HepG2 (cell line): ENCODE measurements at regions not wholly inside any gene's neighbourhood (a gene's known extent, or its start where the extent isn't known, plus 50 kb on each side); places are given as distances from the start of the nearest gene placed in this dataset.

Experiments used
- DPF2 ChIP-seq: sonication (generic); formaldehyde crosslinking; IDR thresholded peaks from 2 replicates; pipeline ENCODE4 v1.4.0; 2020; ENCODE audit warnings: mild to moderate bottlenecking, low read depth, missing genetic modification reagents, borderline replicate concordance
- ETV5 ChIP-seq: IDR thresholded peaks from 2 replicates; pipeline ENCODE4 v1.6.1; 2018; ENCODE audit warnings: missing biosample characterization, missing genetic modification reagents, inconsistent platforms, borderline replicate concordance
- NBN ChIP-seq: fragments of 450-650 bp; conservative IDR thresholded peaks from 2 replicates; pipeline ENCODE4 v1.6.1; 2017
- POLR2A ChIP-seq, 2 experiments: IDR thresholded peaks; 2 replicates each; pipeline ENCODE4 v1.6.1; 2011; ENCODE audit warnings: low read depth in 2 of 2, low read length in 2 of 2, mild to moderate bottlenecking in 1 of 2, moderate library complexity in 1 of 2; ENCODE audit not compliant: insufficient read depth in 1 of 2
- SP1 ChIP-seq, 2 experiments: fragments of 450-650 bp in 1 of 2; sonication (generic) in 1 of 2; formaldehyde crosslinking in 1 of 2; IDR thresholded peaks; 2 replicates each; pipeline versions ENCODE4 v1.4.0 to v1.6.1; 2016 to 2020; ENCODE audit warnings: missing genetic modification reagents in 1 of 2
- TAF1 ChIP-seq: sonication (generic); formaldehyde crosslinking; IDR thresholded peaks from 2 replicates; pipeline ENCODE4 v1.4.0; 2020; ENCODE audit warnings: missing genetic modification reagents
- TOPORS ChIP-seq: sonication (generic); formaldehyde crosslinking; IDR thresholded peaks from 2 replicates; pipeline ENCODE4 v1.8.0; 2023; ENCODE audit warnings: mild to moderate bottlenecking, missing genetic modification reagents
- ZMYM4 ChIP-seq: sonication (generic); formaldehyde crosslinking; IDR thresholded peaks from 2 replicates; pipeline ENCODE4 v1.8.1; 2023; ENCODE audit warnings: mild to moderate bottlenecking, missing genetic modification reagents
- ZNF3 ChIP-seq: IDR thresholded peaks from 2 replicates; pipeline ENCODE4 v1.7.0; 2017; ENCODE audit warnings: inconsistent platforms
- ZSCAN22 ChIP-seq: sonication (generic); formaldehyde crosslinking; IDR thresholded peaks from 2 replicates; pipeline ENCODE4 v1.4.0; 2020; ENCODE audit warnings: mild to moderate bottlenecking, missing genetic modification reagents
- TF ChIP-seq, protein P1 (sequence below): sonication (generic); formaldehyde crosslinking; IDR thresholded peaks from 2 replicates; pipeline ENCODE4 v1.5.0; 2020; ENCODE audit warnings: mild to moderate bottlenecking, missing genetic modification reagents, moderate library complexity
- TF ChIP-seq, protein P2 (sequence below): IDR thresholded peaks from 2 replicates; pipeline ENCODE4 v1.6.1; 2018; ENCODE audit warnings: missing genetic modification reagents

DNA sequence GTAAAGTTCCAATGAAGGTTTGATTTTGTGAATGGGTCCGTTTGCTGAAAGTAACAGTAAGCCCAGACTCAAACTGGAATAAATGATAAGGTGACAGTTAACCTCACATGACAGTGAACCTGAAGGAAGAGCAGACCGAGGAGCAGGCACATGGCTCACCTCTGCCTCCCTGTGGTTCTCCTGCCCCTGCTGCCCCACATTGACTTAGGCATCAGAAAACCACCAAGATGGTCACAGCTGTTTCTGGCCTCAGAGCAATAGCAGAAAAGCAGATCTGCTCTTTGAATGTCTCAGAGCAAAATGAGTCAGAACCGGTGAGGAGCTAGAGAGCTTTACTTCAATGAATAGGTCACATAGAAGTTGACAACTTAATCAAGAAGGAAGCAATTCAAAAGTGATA, 487.6 kb downstream of the METTL4 start:
- TF ChIP-seq ZMYM4 (no peak), DPF2 (CRISPR knock-in tag) (no peak), POLR2A (IDR thresholded peaks at IDR 0.05; ENCODE audit: insufficient read depth in 1 of 2, low read depth in 2 of 2, low read length in 2 of 2) (no peak), ETV5 (CRISPR knock-in tag) (no peak), TOPORS (CRISPR knock-in tag) (no peak), TAF1 (CRISPR knock-in tag) (no peak), SP1 (IDR thresholded peaks at IDR 0.05) (no peak), SP1 (CRISPR knock-in tag; IDR thresholded peaks at IDR 0.05) (no peak), ZSCAN22 (CRISPR knock-in tag) (no peak), NBN (no peak), ZNF3 (CRISPR knock-in tag) (no peak)
- TF ChIP-seq, protein P1, sequence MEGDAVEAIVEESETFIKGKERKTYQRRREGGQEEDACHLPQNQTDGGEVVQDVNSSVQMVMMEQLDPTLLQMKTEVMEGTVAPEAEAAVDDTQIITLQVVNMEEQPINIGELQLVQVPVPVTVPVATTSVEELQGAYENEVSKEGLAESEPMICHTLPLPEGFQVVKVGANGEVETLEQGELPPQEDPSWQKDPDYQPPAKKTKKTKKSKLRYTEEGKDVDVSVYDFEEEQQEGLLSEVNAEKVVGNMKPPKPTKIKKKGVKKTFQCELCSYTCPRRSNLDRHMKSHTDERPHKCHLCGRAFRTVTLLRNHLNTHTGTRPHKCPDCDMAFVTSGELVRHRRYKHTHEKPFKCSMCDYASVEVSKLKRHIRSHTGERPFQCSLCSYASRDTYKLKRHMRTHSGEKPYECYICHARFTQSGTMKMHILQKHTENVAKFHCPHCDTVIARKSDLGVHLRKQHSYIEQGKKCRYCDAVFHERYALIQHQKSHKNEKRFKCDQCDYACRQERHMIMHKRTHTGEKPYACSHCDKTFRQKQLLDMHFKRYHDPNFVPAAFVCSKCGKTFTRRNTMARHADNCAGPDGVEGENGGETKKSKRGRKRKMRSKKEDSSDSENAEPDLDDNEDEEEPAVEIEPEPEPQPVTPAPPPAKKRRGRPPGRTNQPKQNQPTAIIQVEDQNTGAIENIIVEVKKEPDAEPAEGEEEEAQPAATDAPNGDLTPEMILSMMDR (CRISPR knock-in tag) = peak; percentile 58
- TF ChIP-seq, protein P2, sequence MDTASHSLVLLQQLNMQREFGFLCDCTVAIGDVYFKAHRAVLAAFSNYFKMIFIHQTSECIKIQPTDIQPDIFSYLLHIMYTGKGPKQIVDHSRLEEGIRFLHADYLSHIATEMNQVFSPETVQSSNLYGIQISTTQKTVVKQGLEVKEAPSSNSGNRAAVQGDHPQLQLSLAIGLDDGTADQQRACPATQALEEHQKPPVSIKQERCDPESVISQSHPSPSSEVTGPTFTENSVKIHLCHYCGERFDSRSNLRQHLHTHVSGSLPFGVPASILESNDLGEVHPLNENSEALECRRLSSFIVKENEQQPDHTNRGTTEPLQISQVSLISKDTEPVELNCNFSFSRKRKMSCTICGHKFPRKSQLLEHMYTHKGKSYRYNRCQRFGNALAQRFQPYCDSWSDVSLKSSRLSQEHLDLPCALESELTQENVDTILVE (CRISPR knock-in tag) = no peak
